Panc1 (cell line): ENCODE measurements at regions not wholly inside any gene's neighbourhood (a gene's known extent, or its start where the extent isn't known, plus 50 kb on each side); places are given as distances from the start of the nearest gene placed in this dataset.

Experiments used
- ATAC-seq: fragments of 200-7000 bp; cut with Tn5 transposase; 2 replicates; pipeline ENCODE4 v1.9.1; 2020; ENCODE audit warnings: mild to moderate bottlenecking, moderate library complexity
- BruUV-seq: library from RNA; stranded (reverse); fragments of 400-500 nt; replicated peaks from 2 replicates; lab custom pipeline; 2021; lab: Mats Ljungman, UMichigan
- CTCF ChIA-PET: fragments of 300-600 bp; sonication (Branson Sonifier 250); formaldehyde crosslinking; loops from one replicate; lab custom pipeline; 2022; ENCODE audit warnings: antibody characterized with exemption; lab: Charles Lee
- POLR2A ChIA-PET: fragments of 300-600 bp; sonication (Branson Sonifier 250); formaldehyde crosslinking; loops from one replicate; lab custom pipeline; 2022; ENCODE audit warnings: antibody characterized with exemption; lab: Charles Lee
- DNase-seq: peaks from one replicate; pipeline ENCODE4 v3.0.0-alpha.2; 2010; ENCODE audit warnings: low read depth, low spot score
- H3K27ac ChIP-seq: 2 replicates; pipeline ENCODE4 v1.5.1; 2011; ENCODE audit warnings: mild to moderate bottlenecking, low read length, inconsistent platforms
- H3K27me3 ChIP-seq: fragments of 200-500 bp; sonication (Bioruptor generic); 2 replicates; pipeline ENCODE4 v1.6.0; 2014; ENCODE audit warnings: low read length, inconsistent platforms; ENCODE audit not compliant: control insufficient read depth, insufficient read depth
- H3K36me3 ChIP-seq: fragments of 200-500 bp; sonication (Bioruptor generic); 2 replicates; pipeline ENCODE4 v1.5.1; 2014; ENCODE audit warnings: inconsistent platforms, mild to moderate bottlenecking, low read length, moderate library complexity; ENCODE audit not compliant: control insufficient read depth, insufficient read depth
- H3K4me1 ChIP-seq: 2 replicates; pipeline ENCODE4 v1.5.1; 2011; ENCODE audit warnings: inconsistent platforms, mild to moderate bottlenecking, low read length, moderate library complexity; ENCODE audit not compliant: control insufficient read depth, insufficient read depth
- H3K4me3 ChIP-seq, 2 experiments: 2 replicates each; pipeline ENCODE4 v1.5.1; 2011 to 2012; ENCODE audit warnings: low read depth in 2 of 2, low read length in 2 of 2, mild to moderate bottlenecking in 2 of 2, inconsistent platforms in 1 of 2, moderate library complexity in 1 of 2
- H3K9me3 ChIP-seq: fragments of 200-500 bp; sonication (Bioruptor generic); 2 replicates; pipeline ENCODE4 v1.5.1; 2014; ENCODE audit warnings: low read depth, mild to moderate bottlenecking, inconsistent platforms, low read length, moderate library complexity; ENCODE audit not compliant: control insufficient read depth, insufficient read depth
- POLR2AphosphoS5 ChIP-seq: IDR thresholded peaks from 2 replicates; pipeline ENCODE4 v1.6.1; 2012; ENCODE audit warnings: mild to moderate bottlenecking, low read depth, low read length, moderate library complexity
- SIN3A ChIP-seq: IDR thresholded peaks from 2 replicates; pipeline ENCODE4 v1.6.1; 2012; ENCODE audit warnings: low read depth, mild to moderate bottlenecking, low read length, moderate library complexity, borderline replicate concordance; ENCODE audit not compliant: insufficient read depth
- TCF7L2 ChIP-seq: IDR thresholded peaks from 2 replicates; pipeline ENCODE4 v1.6.1; 2011; ENCODE audit warnings: mild to moderate bottlenecking, low read depth, low read length, inconsistent platforms
- in situ Hi-C: cut with HindIII; loops from 2 replicates; pipeline ENCODE4 v1.10.0; 2016; ENCODE audit warnings: low sequenced_read_pairs, low pct_unique_long_range_greater_than_20kb
- intact Hi-C: fragments of 100-400 bp; cut with micrococcal nuclease; formaldehyde crosslinking; loops from one replicate; pipeline ENCODE4 v1.10.0; 2022; ENCODE audit not compliant: unreplicated experiment
- TF ChIP-seq, protein P1 (sequence below): fragments of 450-650 bp; IDR thresholded peaks from 2 replicates; pipeline ENCODE4 v1.5.1; 2017; ENCODE audit warnings: mild to moderate bottlenecking
- TF ChIP-seq, protein P2 (sequence below), 2 experiments: IDR thresholded peaks; 2 replicates each; pipeline ENCODE4 v1.6.1; 2011 to 2012; ENCODE audit warnings: low read depth in 2 of 2, control low read depth in 1 of 2, low read length in 1 of 2, mild to moderate bottlenecking in 1 of 2, moderate library complexity in 1 of 2; ENCODE audit not compliant: insufficient read depth in 1 of 2

DNA sequence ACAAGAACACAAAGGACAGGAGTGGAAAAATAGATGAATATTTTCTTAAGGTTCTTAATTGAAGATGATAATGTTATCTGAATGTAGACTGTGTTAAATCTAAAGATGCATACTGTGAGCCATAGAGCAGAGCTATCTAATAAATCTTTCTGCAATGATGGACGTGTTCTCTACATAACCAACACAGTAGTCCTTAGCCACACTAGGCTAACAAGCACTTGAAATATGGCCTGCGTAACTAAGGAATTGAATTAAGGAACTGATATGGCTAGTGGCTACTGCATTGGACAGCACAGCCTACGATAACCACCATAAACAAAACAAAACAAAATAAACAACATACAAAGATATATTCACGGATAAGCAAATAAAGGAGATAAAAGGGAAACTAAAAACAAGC, 181.3 kb downstream of the LYPLAL1 start:
- intact Hi-C loops: no loop called here
- Histone ChIP-seq H3K9me3 (no peaks in the 10 kb centered on the region), H3K27me3 (no peaks in the 10 kb centered on the region), H3K36me3 (no peaks in the 10 kb centered on the region), H3K4me1 (no peaks in the 10 kb centered on the region), H3K4me3 (no peak overlapping the region), H3K27ac (no peak overlapping the region)
- DNase-seq: no peak
- no TSS peak for BruUV-seq
- ChIA-PET CTCF (no interaction called here), POLR2A (no interaction called here)
- in situ Hi-C loops: no loop called here
- TF ChIP-seq POLR2AphosphoS5 (no peak), TCF7L2 (no peak), SIN3A (no peak)
- TF ChIP-seq, protein P1, sequence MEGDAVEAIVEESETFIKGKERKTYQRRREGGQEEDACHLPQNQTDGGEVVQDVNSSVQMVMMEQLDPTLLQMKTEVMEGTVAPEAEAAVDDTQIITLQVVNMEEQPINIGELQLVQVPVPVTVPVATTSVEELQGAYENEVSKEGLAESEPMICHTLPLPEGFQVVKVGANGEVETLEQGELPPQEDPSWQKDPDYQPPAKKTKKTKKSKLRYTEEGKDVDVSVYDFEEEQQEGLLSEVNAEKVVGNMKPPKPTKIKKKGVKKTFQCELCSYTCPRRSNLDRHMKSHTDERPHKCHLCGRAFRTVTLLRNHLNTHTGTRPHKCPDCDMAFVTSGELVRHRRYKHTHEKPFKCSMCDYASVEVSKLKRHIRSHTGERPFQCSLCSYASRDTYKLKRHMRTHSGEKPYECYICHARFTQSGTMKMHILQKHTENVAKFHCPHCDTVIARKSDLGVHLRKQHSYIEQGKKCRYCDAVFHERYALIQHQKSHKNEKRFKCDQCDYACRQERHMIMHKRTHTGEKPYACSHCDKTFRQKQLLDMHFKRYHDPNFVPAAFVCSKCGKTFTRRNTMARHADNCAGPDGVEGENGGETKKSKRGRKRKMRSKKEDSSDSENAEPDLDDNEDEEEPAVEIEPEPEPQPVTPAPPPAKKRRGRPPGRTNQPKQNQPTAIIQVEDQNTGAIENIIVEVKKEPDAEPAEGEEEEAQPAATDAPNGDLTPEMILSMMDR: no peak
- TF ChIP-seq, protein P2, sequence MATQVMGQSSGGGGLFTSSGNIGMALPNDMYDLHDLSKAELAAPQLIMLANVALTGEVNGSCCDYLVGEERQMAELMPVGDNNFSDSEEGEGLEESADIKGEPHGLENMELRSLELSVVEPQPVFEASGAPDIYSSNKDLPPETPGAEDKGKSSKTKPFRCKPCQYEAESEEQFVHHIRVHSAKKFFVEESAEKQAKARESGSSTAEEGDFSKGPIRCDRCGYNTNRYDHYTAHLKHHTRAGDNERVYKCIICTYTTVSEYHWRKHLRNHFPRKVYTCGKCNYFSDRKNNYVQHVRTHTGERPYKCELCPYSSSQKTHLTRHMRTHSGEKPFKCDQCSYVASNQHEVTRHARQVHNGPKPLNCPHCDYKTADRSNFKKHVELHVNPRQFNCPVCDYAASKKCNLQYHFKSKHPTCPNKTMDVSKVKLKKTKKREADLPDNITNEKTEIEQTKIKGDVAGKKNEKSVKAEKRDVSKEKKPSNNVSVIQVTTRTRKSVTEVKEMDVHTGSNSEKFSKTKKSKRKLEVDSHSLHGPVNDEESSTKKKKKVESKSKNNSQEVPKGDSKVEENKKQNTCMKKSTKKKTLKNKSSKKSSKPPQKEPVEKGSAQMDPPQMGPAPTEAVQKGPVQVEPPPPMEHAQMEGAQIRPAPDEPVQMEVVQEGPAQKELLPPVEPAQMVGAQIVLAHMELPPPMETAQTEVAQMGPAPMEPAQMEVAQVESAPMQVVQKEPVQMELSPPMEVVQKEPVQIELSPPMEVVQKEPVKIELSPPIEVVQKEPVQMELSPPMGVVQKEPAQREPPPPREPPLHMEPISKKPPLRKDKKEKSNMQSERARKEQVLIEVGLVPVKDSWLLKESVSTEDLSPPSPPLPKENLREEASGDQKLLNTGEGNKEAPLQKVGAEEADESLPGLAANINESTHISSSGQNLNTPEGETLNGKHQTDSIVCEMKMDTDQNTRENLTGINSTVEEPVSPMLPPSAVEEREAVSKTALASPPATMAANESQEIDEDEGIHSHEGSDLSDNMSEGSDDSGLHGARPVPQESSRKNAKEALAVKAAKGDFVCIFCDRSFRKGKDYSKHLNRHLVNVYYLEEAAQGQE (IDR thresholded peaks at IDR 0.05; ENCODE audit: insufficient read depth in 1 of 2, low read depth in 2 of 2, low read length in 1 of 2): no peak
- no peak for ATAC-seq

DNA sequence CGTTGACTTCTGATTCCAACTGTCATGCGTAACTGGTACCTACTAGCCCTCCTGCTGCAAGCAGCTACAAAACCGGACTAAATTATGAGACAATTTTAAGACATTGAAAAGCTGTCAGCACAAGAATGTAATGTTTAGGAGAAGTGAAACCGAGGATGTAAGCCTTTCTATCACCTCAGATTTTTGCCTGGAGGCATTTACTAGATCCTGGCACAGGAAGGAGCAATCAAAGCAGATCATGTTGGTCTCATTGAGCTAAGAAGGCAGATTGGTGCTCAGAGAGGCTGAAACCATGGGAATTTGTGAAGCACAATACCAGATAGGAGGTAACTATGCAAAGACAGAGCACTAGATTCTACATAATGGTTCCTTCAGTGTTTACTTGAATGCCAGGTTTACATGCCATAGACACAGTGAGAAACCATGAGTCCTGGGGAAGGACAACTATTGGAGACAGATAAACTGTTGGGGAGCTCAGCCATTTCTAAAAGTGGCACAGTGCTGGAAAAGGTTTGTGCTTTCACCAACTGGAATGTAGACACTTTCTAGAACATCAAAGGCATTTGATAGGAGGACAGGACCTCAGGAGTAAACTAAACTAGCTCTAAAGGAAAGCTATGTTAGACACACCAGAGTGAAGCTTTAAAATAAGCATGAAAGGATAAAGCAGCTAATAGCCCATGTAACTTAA, 179.4 kb downstream of the LYPLAL1 start:
- BruUV-seq: no TSS peak
- Histone ChIP-seq H3K27me3 (no peaks in the 10 kb centered on the region), H3K4me1 (no peaks in the 10 kb centered on the region), H3K9me3 (no peaks in the 10 kb centered on the region), H3K27ac (no peak overlapping the region), H3K36me3 (no peaks in the 10 kb centered on the region), H3K4me3 (no peak overlapping the region)
- ChIA-PET CTCF (no interaction called here), POLR2A (no interaction called here)
- no peak for ATAC-seq
- no peak for DNase-seq
- TF ChIP-seq SIN3A (no peak), POLR2AphosphoS5 (no peak), TCF7L2 (no peak)
- TF ChIP-seq, protein P1: no peak
- TF ChIP-seq, protein P2 (IDR thresholded peaks at IDR 0.05; ENCODE audit: insufficient read depth in 1 of 2, low read depth in 2 of 2, low read length in 1 of 2): no peak
- in situ Hi-C loops: no loop called here
- intact Hi-C loops: no loop called here
